ENCODE measurements at regions not wholly inside any gene's neighbourhood (a gene's known extent, or its start where the extent isn't known, plus 50 kb on each side); places are given as distances from the start of the nearest gene placed in this dataset.

DNA sequence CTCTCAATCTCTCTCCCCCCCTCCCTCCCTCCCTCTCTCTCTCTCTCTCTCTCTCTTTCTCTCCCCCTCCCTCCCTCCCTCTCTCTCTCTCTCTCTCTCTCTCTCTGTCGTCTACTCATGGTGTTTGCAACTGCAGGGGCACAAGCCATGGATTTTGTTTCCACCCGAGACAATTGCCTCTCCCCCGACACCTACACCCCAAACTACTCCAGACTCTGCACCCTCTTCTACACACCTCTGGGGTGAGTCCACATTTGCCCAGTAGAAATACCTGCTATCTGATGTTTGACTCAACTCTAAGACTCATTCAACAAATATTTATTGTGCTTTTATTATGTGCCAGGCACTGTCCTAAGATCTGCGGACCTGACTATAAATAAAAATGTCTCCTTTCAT, 93.7 kb downstream of the TMEM17 start:
- DNase-seq, result peak; percentile 7
- no peak overlapping the region for H3K27ac ChIP-seq (ENCODE audit: insufficient read depth, low read length)
- no peak overlapping the region for H2BK5ac ChIP-seq (ENCODE audit: low read depth, low read length, poor library complexity, severe bottlenecking)
- intact Hi-C loops (cut with micrococcal nuclease) (loop anchor here (1.0 kb wide), 3 partner anchors 216 to 494 kb away; partner anchors contain the start of gene B3GNT2), dilution Hi-C loops (cut with HindIII; ENCODE audit: low sequenced_read_pairs, unreplicated experiment) (no loop called here), in situ Hi-C loops (cut with MboI; ENCODE audit: low sequenced_read_pairs) (loop anchor here (5.0 kb wide), 2 partner anchors 410 to 495 kb away; no protein-coding TSS in a partner anchor)
- no CpG with 5 or more reads among the region's 4 CpGs for WGBS, 2 experiments (ENCODE audit: extremely low coverage in 2 of 2, insufficient read length in 1 of 2)
- ChIA-PET CTCF (no interaction called here), POLR2A (ENCODE audit: unreplicated experiment) (no interaction called here)
- no peak; the same call in 1 of the 2 replicates for ATAC-seq (ENCODE audit: low read depth)
- no peak overlapping the region for H3K56ac ChIP-seq (ENCODE audit: extremely low read depth, insufficient read depth, low read length)
- TF ChIP-seq FOS (IDR thresholded peaks at IDR 0.05; ENCODE audit: low read depth, low read length), result no peak
- TF ChIP-seq POLR2A (IDR thresholded peaks at IDR 0.05; ENCODE audit: low read depth, low read length), result no peak
- TF ChIP-seq, protein P1, sequence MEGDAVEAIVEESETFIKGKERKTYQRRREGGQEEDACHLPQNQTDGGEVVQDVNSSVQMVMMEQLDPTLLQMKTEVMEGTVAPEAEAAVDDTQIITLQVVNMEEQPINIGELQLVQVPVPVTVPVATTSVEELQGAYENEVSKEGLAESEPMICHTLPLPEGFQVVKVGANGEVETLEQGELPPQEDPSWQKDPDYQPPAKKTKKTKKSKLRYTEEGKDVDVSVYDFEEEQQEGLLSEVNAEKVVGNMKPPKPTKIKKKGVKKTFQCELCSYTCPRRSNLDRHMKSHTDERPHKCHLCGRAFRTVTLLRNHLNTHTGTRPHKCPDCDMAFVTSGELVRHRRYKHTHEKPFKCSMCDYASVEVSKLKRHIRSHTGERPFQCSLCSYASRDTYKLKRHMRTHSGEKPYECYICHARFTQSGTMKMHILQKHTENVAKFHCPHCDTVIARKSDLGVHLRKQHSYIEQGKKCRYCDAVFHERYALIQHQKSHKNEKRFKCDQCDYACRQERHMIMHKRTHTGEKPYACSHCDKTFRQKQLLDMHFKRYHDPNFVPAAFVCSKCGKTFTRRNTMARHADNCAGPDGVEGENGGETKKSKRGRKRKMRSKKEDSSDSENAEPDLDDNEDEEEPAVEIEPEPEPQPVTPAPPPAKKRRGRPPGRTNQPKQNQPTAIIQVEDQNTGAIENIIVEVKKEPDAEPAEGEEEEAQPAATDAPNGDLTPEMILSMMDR (conservative IDR thresholded peaks at IDR 0.05; ENCODE audit: low read depth, low read length), result no peak
- no peak for TF ChIP-seq MAFK (IDR thresholded peaks at IDR 0.05; ENCODE audit: low read depth, low read length)
- TF ChIP-seq RFX5 (IDR thresholded peaks at IDR 0.05; ENCODE audit: low read depth, low read length), result no peak
- no peak for TF ChIP-seq CEBPB (IDR thresholded peaks at IDR 0.05; ENCODE audit: low read depth, low read length)
- TF ChIP-seq, protein P2, sequence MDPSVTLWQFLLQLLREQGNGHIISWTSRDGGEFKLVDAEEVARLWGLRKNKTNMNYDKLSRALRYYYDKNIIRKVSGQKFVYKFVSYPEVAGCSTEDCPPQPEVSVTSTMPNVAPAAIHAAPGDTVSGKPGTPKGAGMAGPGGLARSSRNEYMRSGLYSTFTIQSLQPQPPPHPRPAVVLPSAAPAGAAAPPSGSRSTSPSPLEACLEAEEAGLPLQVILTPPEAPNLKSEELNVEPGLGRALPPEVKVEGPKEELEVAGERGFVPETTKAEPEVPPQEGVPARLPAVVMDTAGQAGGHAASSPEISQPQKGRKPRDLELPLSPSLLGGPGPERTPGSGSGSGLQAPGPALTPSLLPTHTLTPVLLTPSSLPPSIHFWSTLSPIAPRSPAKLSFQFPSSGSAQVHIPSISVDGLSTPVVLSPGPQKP (IDR thresholded peaks at IDR 0.05; ENCODE audit: borderline replicate concordance, low read depth, low read length), result no peak
- TF ChIP-seq RCOR1 (IDR thresholded peaks at IDR 0.05; ENCODE audit: insufficient replicate concordance, low read length), result no peak
- no peak for TF ChIP-seq NFE2L2 (IDR thresholded peaks at IDR 0.05; ENCODE audit: low read depth, low read length)
- H3K9ac ChIP-seq (ENCODE audit: low read depth, low read length), result no peak overlapping the region
- no peak overlapping the region for H3K4me3 ChIP-seq (ENCODE audit: insufficient read depth, low read depth, low read length)
- no peaks in the 10 kb centered on the region for H3K9me3 ChIP-seq (ENCODE audit: control insufficient read depth, insufficient read depth, low read length)
- H4K91ac ChIP-seq (ENCODE audit: insufficient read depth, low read depth, low read length), result no peak overlapping the region
- H2BK120ac ChIP-seq (ENCODE audit: low read depth, low read length), result no peak overlapping the region
- H4K8ac ChIP-seq (ENCODE audit: low read depth in 2 of 2, low read length in 2 of 2), result no peak overlapping the region
- H3K27me3 ChIP-seq (ENCODE audit: control insufficient read depth, insufficient read depth, low read length), result peaks cover 8% of the 10 kb centered on the region; the same call in 1 of the 2 replicates
- no peak overlapping the region for H2BK15ac ChIP-seq (ENCODE audit: low read depth, low read length)
- H3K4ac ChIP-seq (ENCODE audit: low read depth, low read length), result no peak overlapping the region
- H3K4me1 ChIP-seq (ENCODE audit: control insufficient read depth, insufficient read depth, low read length), result peaks cover 2% of the 10 kb centered on the region; the same call in 1 of the 2 replicates
- no TSS peak for BruUV-seq (replicated peaks)
- no peak overlapping the region for H4K5ac ChIP-seq (ENCODE audit: low read depth, low read length)
- no peak overlapping the region for H3K23ac ChIP-seq (ENCODE audit: low read depth, low read length)
- peak overlapping the region; percentile 46; the same call in 1 of the 2 replicates for H3K4me2 ChIP-seq (ENCODE audit: low read depth, low read length)
- no peak overlapping the region for H3K14ac ChIP-seq (replicated peaks; ENCODE audit: low read depth, low read length)
- H3K79me1 ChIP-seq (ENCODE audit: low read depth in 1 of 2, low read length in 2 of 2), result no peaks in the 10 kb centered on the region
- no peaks in the 10 kb centered on the region for H3K9me1 ChIP-seq (ENCODE audit: insufficient read depth, low read length)
- no peak overlapping the region for H3K18ac ChIP-seq (ENCODE audit: low read depth, low read length)
- H3K36me3 ChIP-seq (ENCODE audit: control insufficient read depth, insufficient read depth, low read length), result no peaks in the 10 kb centered on the region
- H4K20me1 ChIP-seq (ENCODE audit: insufficient read depth, low read length), result no peaks in the 10 kb centered on the region
- no peak overlapping the region for H2BK20ac ChIP-seq (ENCODE audit: low read depth, low read length)
- no peak overlapping the region for H2AK5ac ChIP-seq (ENCODE audit: low read depth, low read length)
- H2AK9ac ChIP-seq (replicated peaks; ENCODE audit: low read depth, low read length, poor library complexity), result no peak overlapping the region
- H2AFZ ChIP-seq (replicated peaks; ENCODE audit: low read length, poor library complexity), result no peak overlapping the region

Data from IMR-90 (cell line).